Endothelial cell of umbilical vein (primary cell): ENCODE measurements at regions not wholly inside any gene's neighbourhood (a gene's known extent, or its start where the extent isn't known, plus 50 kb on each side); places are given as distances from the start of the nearest gene placed in this dataset. TPM values are rescaled to one million over a fixed set of nuclear protein-coding genes. Genes with fewer than 3 reads are reported as not detected.

ENCODE experiments used
- BruUV-seq: library from RNA; stranded (reverse); fragments of 400-500 nt; replicated peaks from 2 replicates; lab custom pipeline; 2021; lab: Mats Ljungman, UMichigan
- CTCF ChIA-PET: fragments of 300-600, 350-600 bp; sonication (Branson Sonifier 250); formaldehyde crosslinking; loops from one replicate; lab custom pipeline; 2021; ENCODE audit warnings: antibody characterized with exemption, inconsistent platforms; lab: Charles Lee
- POLR2A ChIA-PET: fragments of 300-600, 350-600 bp; sonication (Branson Sonifier 250); formaldehyde crosslinking; loops from one replicate; lab custom pipeline; 2021; ENCODE audit warnings: antibody characterized with exemption, inconsistent platforms; lab: Charles Lee
- DNase-seq: peaks from one replicate; pipeline ENCODE4 v3.0.0-alpha.2; 2011; ENCODE audit warnings: low read depth, low spot score
- FAIRE-seq: peaks from 2 replicates; lab custom pipeline; 2011; peaks lifted over from hg19 to GRCh38; lab: Jason Lieb, UNC
- H2AFZ ChIP-seq: 2 replicates; pipeline ENCODE4 v1.6.0; 2012; ENCODE audit warnings: low read depth, low read length, control low read depth, inconsistent platforms
- H3K27ac ChIP-seq: 2 replicates; pipeline ENCODE4 v1.5.1; 2011; ENCODE audit warnings: low read depth, mild to moderate bottlenecking, control low read depth, low read length, moderate library complexity; ENCODE audit not compliant: insufficient read depth
- H3K27me3 ChIP-seq, 2 experiments: 2 replicates each; pipeline versions ENCODE4 v1.6.0 to v1.6.1; 2011; ENCODE audit warnings: low read length in 2 of 2, mixed read lengths in 1 of 2; ENCODE audit not compliant: control insufficient read depth in 2 of 2, insufficient read depth in 2 of 2
- H3K36me3 ChIP-seq, 2 experiments: 2 replicates in 1 of 2; 3 replicates in 1 of 2; pipeline ENCODE4 v1.5.1; 2011; ENCODE audit warnings: low read length in 2 of 2, mild to moderate bottlenecking in 1 of 2, moderate library complexity in 1 of 2; ENCODE audit not compliant: control insufficient read depth in 2 of 2, insufficient read depth in 2 of 2; ENCODE audit errors: extremely low read depth in 1 of 2
- H3K4me1 ChIP-seq: 3 replicates; pipeline ENCODE4 v1.5.1; 2011; ENCODE audit warnings: mild to moderate bottlenecking, low read length; ENCODE audit not compliant: control insufficient read depth, insufficient read depth; ENCODE audit errors: extremely low read depth
- H3K4me2 ChIP-seq: 2 replicates; pipeline ENCODE4 v1.6.1; 2011; ENCODE audit warnings: low read length, control low read depth, mixed read lengths; ENCODE audit not compliant: insufficient read depth
- H3K4me3 ChIP-seq, 3 experiments: fragments of 200-600 bp in 1 of 3; sonication (generic), shearing (Covaris generic) in 1 of 3; replicated peaks in 1 of 3; 2 replicates each; pipeline ENCODE4 v1.5.1; 2011 to 2016; ENCODE audit warnings: control low read depth in 3 of 3, low read length in 3 of 3, mild to moderate bottlenecking in 2 of 3, inconsistent platforms in 1 of 3, low read depth in 1 of 3, moderate library complexity in 1 of 3; ENCODE audit not compliant: insufficient read depth in 1 of 3
- H3K79me2 ChIP-seq: 2 replicates; pipeline ENCODE4 v1.6.0; 2012; ENCODE audit warnings: low read length, inconsistent platforms; ENCODE audit not compliant: control insufficient read depth, insufficient read depth
- H3K9ac ChIP-seq: replicated peaks from 2 replicates; pipeline ENCODE3; 2011; ENCODE audit warnings: low read length, control low read depth; ENCODE audit not compliant: insufficient read depth; ENCODE audit errors: extremely low read depth
- H3K9me1 ChIP-seq: replicated peaks from 3 replicates; pipeline ENCODE4 v1.6.0; 2011; ENCODE audit warnings: mild to moderate bottlenecking, low read length; ENCODE audit not compliant: control insufficient read depth, insufficient read depth; ENCODE audit errors: extremely low read depth
- H3K9me3 ChIP-seq: replicated peaks from 2 replicates; pipeline ENCODE4 v1.5.1; 2012; ENCODE audit warnings: low read length, inconsistent platforms; ENCODE audit not compliant: control insufficient read depth, insufficient read depth
- H4K20me1 ChIP-seq: replicated peaks from 2 replicates; pipeline ENCODE3; 2011; ENCODE audit warnings: mild to moderate bottlenecking, low read length; ENCODE audit not compliant: control insufficient read depth, insufficient read depth; ENCODE audit errors: extremely low read depth
- EZH2 ChIP-seq: IDR thresholded peaks from 2 replicates; pipeline ENCODE4 v1.6.1; 2012; ENCODE audit warnings: borderline replicate concordance, low read depth, mild to moderate bottlenecking, moderate library complexity, low read length, inconsistent platforms; ENCODE audit not compliant: severe bottlenecking
- FOS ChIP-seq: IDR thresholded peaks from 2 replicates; pipeline ENCODE4 v1.6.1; 2011; ENCODE audit warnings: mild to moderate bottlenecking, low read length, moderate library complexity, borderline replicate concordance; ENCODE audit not compliant: insufficient read depth
- GATA2 ChIP-seq: IDR thresholded peaks from 2 replicates; pipeline ENCODE4 v1.7.0; 2011; ENCODE audit warnings: low read depth, mild to moderate bottlenecking, moderate library complexity, mixed read lengths, low read length; ENCODE audit not compliant: insufficient read length, insufficient read depth
- JUN ChIP-seq: IDR thresholded peaks from 2 replicates; pipeline ENCODE4 v1.6.1; 2011; ENCODE audit warnings: borderline replicate concordance, low read depth; ENCODE audit not compliant: insufficient read length, insufficient read depth
- MYC ChIP-seq: IDR thresholded peaks from one replicate; pipeline ENCODE4 v1.6.1; 2011; ENCODE audit warnings: mild to moderate bottlenecking, low read depth, low read length
- POLR2A ChIP-seq: IDR thresholded peaks from 2 replicates; pipeline ENCODE4 v1.6.1; 2012; ENCODE audit warnings: low read depth, mild to moderate bottlenecking, control low read depth, low read length
- POLR2AphosphoS5 ChIP-seq: IDR thresholded peaks from 2 replicates; pipeline ENCODE4 v1.6.1; 2012; ENCODE audit warnings: low read depth, mild to moderate bottlenecking, control low read depth, low read length, moderate library complexity; ENCODE audit not compliant: insufficient read depth
- dilution Hi-C: fragments of 300-500 bp; cut with MboI; formaldehyde crosslinking; loops from one replicate; pipeline ENCODE4 v1.15.0; 2019; ENCODE audit warnings: low sequenced_read_pairs; ENCODE audit not compliant: extremely low pct_ligation_motif_present
- intact Hi-C: fragments of 100-400 bp; cut with micrococcal nuclease; formaldehyde crosslinking; loops from one replicate; pipeline ENCODE4 v1.10.0; 2022
- small RNA-seq: library from RNA; depleted of rRNA; stranded (forward); fragments of <200 nt; gene quantifications from one replicate; pipeline ENCODE3, GENCODE V24; 2012; ENCODE audit warnings: low replicate concordance, low read depth; ENCODE audit not compliant: insufficient read depth, insufficient read length
- TF ChIP-seq, protein P1 (sequence below), 2 donors: IDR thresholded peaks; 1 replicate in 1 of 2; 2 replicates in 1 of 2; pipeline ENCODE4 v1.5.1; 2011; ENCODE audit warnings: low read length in 2 of 2, mild to moderate bottlenecking in 2 of 2, moderate library complexity in 2 of 2, control low read depth in 1 of 2, inconsistent platforms in 1 of 2, low read depth in 1 of 2; ENCODE audit not compliant: insufficient read depth in 1 of 2; ENCODE audit errors: extremely low read depth in 1 of 2
- TF ChIP-seq, protein P2 (sequence below): IDR thresholded peaks from 2 replicates; pipeline ENCODE4 v1.6.1; 2011; ENCODE audit not compliant: insufficient read depth, insufficient read length

DNA sequence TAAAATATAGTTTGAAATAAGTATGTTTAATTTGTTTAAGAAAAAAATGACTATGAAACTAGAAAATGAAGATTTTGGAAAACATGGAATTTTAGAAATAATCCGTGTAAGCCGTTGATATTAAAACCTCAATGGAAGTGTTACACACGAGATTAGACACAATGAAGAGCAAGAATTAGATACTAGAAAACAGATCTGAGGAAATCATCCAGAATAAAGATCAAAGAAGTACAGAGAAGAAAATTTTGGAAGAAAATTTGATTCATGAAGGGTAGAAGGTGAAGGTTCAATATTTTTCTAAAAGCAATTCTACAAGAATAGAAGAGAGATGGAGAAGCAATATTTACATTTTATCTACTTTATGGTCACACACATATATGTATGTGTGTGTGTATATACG is 52.5 kb upstream of the SATB1 start:
- Histone ChIP-seq H3K36me3 (no peaks in the 10 kb centered on the region), H3K9me3 (no peaks in the 10 kb centered on the region), H3K9me1 (no peaks in the 10 kb centered on the region), H3K27ac (no peak overlapping the region), H2AFZ (no peak overlapping the region), H3K27me3 (no peaks in the 10 kb centered on the region), H3K4me1 (no peaks in the 10 kb centered on the region), H3K79me2 (no peaks in the 10 kb centered on the region), H4K20me1 (no peaks in the 10 kb centered on the region), H3K4me2 (no peak overlapping the region), H3K4me3 (no peak overlapping the region), H3K9ac (no peak overlapping the region)
- BruUV-seq: no TSS peak
- FAIRE-seq: no peak
- DNase-seq: no peak
- intact Hi-C loops (no loop called here), dilution Hi-C loops (no loop called here)
- POLR2A ChIA-PET: no interaction called here
- CTCF ChIA-PET: no interaction called here
- no peak for TF ChIP-seq MYC
- no peak for TF ChIP-seq JUN
- no peak for TF ChIP-seq GATA2
- TF ChIP-seq POLR2AphosphoS5: no peak
- TF ChIP-seq, protein P1, sequence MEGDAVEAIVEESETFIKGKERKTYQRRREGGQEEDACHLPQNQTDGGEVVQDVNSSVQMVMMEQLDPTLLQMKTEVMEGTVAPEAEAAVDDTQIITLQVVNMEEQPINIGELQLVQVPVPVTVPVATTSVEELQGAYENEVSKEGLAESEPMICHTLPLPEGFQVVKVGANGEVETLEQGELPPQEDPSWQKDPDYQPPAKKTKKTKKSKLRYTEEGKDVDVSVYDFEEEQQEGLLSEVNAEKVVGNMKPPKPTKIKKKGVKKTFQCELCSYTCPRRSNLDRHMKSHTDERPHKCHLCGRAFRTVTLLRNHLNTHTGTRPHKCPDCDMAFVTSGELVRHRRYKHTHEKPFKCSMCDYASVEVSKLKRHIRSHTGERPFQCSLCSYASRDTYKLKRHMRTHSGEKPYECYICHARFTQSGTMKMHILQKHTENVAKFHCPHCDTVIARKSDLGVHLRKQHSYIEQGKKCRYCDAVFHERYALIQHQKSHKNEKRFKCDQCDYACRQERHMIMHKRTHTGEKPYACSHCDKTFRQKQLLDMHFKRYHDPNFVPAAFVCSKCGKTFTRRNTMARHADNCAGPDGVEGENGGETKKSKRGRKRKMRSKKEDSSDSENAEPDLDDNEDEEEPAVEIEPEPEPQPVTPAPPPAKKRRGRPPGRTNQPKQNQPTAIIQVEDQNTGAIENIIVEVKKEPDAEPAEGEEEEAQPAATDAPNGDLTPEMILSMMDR (IDR thresholded peaks at IDR 0.05; ENCODE audit: extremely low read depth in 1 of 2, insufficient read depth in 1 of 2, low read depth in 1 of 2, low read length in 2 of 2): no peak
- TF ChIP-seq FOS: no peak
- TF ChIP-seq POLR2A: no peak
- TF ChIP-seq EZH2: no peak
- TF ChIP-seq, protein P2, sequence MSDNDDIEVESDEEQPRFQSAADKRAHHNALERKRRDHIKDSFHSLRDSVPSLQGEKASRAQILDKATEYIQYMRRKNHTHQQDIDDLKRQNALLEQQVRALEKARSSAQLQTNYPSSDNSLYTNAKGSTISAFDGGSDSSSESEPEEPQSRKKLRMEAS: no peak

Small RNA genes in the stretch of these regions (small RNA-seq; reads per million reads assigned to genes)
- not detected for gene RNU6-138P
